Fibroblast of lung (primary cell): ENCODE measurements at regions not wholly inside any gene's neighbourhood (a gene's known extent, or its start where the extent isn't known, plus 50 kb on each side); places are given as distances from the start of the nearest gene placed in this dataset.

Experiments
- CTCF ChIP-seq, 2 donors: IDR thresholded peaks in 1 of 2; conservative IDR thresholded peaks in 1 of 2; 1 replicate in 1 of 2; 2 replicates in 1 of 2; pipeline ENCODE4 v1.5.1; 2011 to 2012; ENCODE audit warnings: low read length in 2 of 2, control low read depth in 1 of 2, inconsistent platforms in 1 of 2, low read depth in 1 of 2, mild to moderate bottlenecking in 1 of 2
- EZH2 ChIP-seq: IDR thresholded peaks from 2 replicates; pipeline ENCODE4 v1.5.1; 2012; ENCODE audit warnings: low read length, control low read depth, mild to moderate bottlenecking; ENCODE audit errors: missing control alignments

DNA sequence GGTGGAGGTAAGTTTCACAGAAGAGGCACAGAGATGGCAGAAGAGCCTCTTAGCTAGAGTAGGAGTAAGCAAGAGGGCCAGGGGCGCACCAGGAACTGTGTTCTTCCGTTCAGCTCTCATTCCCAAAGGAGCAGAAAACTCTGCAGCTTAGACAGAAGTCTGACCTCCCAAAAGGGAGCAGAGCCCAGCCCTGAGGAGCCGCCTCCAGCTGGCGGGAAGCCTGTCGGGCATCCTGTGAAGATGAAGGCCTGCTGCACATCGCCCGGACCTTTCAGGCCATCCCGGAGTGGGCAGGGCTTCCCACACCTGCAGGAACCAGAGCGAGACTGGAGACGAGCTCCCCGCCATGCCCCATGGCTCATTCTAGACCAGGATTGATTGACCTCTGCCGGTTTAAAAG is 1102.8 kb downstream of the BRD1 start:
- TF ChIP-seq CTCF (conservative IDR thresholded peaks at IDR 0.05 in 1 of 2, IDR thresholded peaks at IDR 0.05 in 1 of 2; ENCODE audit: low read depth in 1 of 2, low read length in 2 of 2), result no peak
- no peak for TF ChIP-seq EZH2
